HL-60 (cell line): ENCODE measurements at regions not wholly inside any gene's neighbourhood (a gene's known extent, or its start where the extent isn't known, plus 50 kb on each side); places are given as distances from the start of the nearest gene placed in this dataset.

Experiments
- DNase-seq, 2 experiments: peaks; one replicate each; pipeline ENCODE4 v3.0.0-alpha.2; 2010 to 2020; ENCODE audit warnings: low read depth in 1 of 2, low spot score in 1 of 2
- H3K27ac ChIP-seq: fragments of 250-450 bp; sonication (Bioruptor Pico); replicated peaks from 2 replicates; pipeline ENCODE4 v1.5.1; 2020; ENCODE audit warnings: mild to moderate bottlenecking, moderate library complexity
- H3K27me3 ChIP-seq: fragments of 250-450 bp; sonication (Bioruptor Pico); 2 replicates; pipeline ENCODE4 v1.5.1; 2021; ENCODE audit warnings: mild to moderate bottlenecking, moderate library complexity; ENCODE audit not compliant: insufficient read depth, poor library complexity, severe bottlenecking
- H3K4me3 ChIP-seq: replicated peaks from 2 replicates; pipeline ENCODE4 v1.5.1; 2011; ENCODE audit warnings: mild to moderate bottlenecking, control low read depth, low read length; ENCODE audit not compliant: insufficient read depth
- CTCF ChIP-seq: IDR thresholded peaks from one replicate; pipeline ENCODE4 v1.5.1; 2011; ENCODE audit warnings: low read length, control low read depth, inconsistent platforms; ENCODE audit not compliant: insufficient read depth
- GABPA ChIP-seq: IDR thresholded peaks from 2 replicates; pipeline ENCODE4 v1.6.1; 2012; ENCODE audit warnings: low read depth
- POLR2AphosphoS5 ChIP-seq: IDR thresholded peaks from 2 replicates; pipeline ENCODE4 v1.6.1; 2012; ENCODE audit warnings: low read depth
- REST ChIP-seq: IDR thresholded peaks from 2 replicates; pipeline ENCODE4 v1.6.1; 2012; ENCODE audit warnings: low read depth; ENCODE audit not compliant: insufficient replicate concordance
- SPI1 ChIP-seq: IDR thresholded peaks from 2 replicates; pipeline ENCODE4 v1.6.1; 2012; ENCODE audit warnings: low read depth, mild to moderate bottlenecking, borderline replicate concordance

GRCh38 chr6:142696123-142697000, 248.6 kb downstream of the HIVEP2 start:
- Histone ChIP-seq H3K27ac (no peak overlapping the region), H3K4me3 (no peak overlapping the region)
- TF ChIP-seq SPI1, result no peak
- no peak for TF ChIP-seq POLR2AphosphoS5
- TF ChIP-seq GABPA, result no peak
- no peak for TF ChIP-seq REST
- TF ChIP-seq CTCF, result no peak

GRCh38 chr6:142697001-142697335, 248.0 kb downstream of the HIVEP2 start:
- Histone ChIP-seq H3K27ac (no peak overlapping the region), H3K4me3 (no peak overlapping the region), H3K27me3 (no peaks in the 10 kb centered on the region)
- TF ChIP-seq GABPA (no peak), CTCF (no peak), POLR2AphosphoS5 (no peak), SPI1 (no peak), REST (no peak)
- DNase-seq, result no peak

More at GRCh38 chr6:142696123-142697000, 248.6 kb downstream of the HIVEP2 start:
- H3K27me3 ChIP-seq, result no peaks in the 10 kb centered on the region
- no peak for DNase-seq

- no peaks in the 10 kb centered on the region for H3K27me3 ChIP-seq
- TF ChIP-seq SPI1, result no peak
- TF ChIP-seq CTCF, result no peak
- no peak for TF ChIP-seq REST
- TF ChIP-seq POLR2AphosphoS5, result no peak
- no peak for TF ChIP-seq GABPA
- no peak for DNase-seq
- H3K4me3 ChIP-seq, result no peak overlapping the region
- no peak overlapping the region for H3K27ac ChIP-seq
Observed at GRCh38 chr6:142697922-142698321, 247.1 kb downstream of the HIVEP2 start.
